H4 (cell line): ENCODE measurements at regions not wholly inside any gene's neighbourhood (a gene's known extent, or its start where the extent isn't known, plus 50 kb on each side); places are given as distances from the start of the nearest gene placed in this dataset.
A peak's percentile ranks its signal among the peaks of the same experiment; 100 is the strongest.

ENCODE experiments used
- DNase-seq: peaks from one replicate; pipeline ENCODE4 v3.0.0-alpha.2; 2015; ENCODE audit warnings: low spot score

DNA sequence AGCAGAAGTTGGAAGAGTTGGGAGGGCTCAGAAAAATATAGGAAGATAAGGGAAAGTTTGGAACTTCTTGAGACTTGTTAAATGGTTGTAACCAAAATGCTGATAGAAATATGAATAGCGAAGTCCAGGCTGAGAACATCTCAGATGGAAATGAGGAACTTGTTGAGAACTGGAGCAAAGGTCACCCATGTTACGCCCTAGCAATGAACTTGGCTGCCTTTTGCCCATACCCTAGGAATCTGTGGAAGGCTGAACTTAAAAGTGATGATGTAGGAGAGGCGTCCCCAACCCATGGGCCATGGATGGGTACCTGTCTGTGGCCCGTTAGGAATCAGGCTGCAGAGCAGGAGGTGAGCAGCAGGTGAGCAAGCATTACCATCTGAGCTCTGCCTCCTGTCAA, 347.8 kb downstream of the ARL4A start:
- no peak for DNase-seq

DNA sequence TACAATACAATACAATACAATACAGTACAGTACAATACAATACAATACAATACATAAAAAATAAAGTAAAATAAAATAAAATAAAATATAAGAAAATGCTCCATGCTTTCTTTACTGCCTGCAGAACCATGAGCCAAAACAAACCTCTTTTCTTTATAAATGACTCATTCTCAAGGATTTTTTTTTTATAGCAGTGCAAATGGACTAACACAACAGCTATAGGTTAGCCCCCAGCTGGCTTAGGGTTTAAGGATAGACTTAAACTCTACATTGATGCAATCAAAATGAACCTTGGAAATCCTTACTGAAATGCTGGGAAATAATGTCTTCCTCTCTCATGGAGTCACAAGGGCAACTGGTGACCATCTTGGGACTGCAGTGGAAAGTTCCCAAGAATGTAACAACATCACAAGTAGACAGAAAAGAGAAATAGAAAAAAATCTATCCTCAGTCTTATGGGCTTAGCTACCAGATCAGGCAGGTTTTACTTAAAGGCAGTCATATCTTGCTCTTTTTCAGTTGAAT, 348.9 kb downstream of the ARL4A start:
- no peak for DNase-seq

DNA sequence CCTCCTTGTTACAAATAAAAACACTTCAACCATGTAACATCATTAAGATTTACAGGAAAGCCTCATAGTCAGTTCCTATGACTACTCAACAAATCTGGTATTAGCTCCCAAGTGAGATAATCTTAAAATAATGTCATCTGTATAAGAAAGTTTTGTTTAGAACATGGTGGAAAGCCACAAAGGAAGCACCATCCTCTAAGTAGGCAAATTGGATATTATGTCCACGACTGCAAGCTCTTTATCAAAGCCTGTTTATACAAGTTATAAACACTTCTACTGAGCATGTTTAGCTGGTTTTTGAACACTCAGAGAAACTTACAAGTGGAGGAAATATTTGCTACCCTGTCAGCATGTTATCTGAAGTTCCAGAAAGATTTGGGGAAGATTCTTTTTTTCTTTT, 349.8 kb downstream of the ARL4A start:
- peak; percentile 95 for DNase-seq

DNA sequence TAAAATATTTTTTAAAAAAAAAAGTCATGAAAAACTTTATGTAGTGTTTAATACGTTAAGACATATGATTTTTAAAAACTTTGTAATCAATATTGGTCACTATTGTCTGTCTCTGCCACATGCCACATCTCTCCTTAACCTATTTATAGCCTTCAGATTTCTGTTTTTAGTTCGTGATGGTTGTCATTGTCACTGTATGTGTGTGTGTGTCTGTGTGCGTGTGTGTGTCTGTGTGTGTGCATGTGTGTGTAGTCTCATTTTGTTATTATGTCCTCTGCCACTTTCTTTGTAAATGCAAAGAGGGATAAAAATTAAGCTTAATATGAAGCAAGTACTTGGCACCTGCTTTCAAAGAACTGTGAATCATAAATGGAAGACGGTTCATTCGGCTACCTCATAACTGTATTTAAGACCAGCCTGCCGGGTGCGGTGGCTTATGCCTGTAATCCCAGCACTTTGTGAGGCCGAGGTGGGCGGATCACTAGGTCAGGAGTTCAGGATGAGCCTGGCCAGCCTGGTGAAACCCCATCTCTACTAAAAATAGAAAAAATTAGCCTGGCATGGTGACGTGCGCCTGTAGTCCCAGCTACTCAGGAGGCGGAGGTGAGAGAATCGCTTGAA, 354.0 kb downstream of the ARL4A start:
- no peak for DNase-seq

DNA sequence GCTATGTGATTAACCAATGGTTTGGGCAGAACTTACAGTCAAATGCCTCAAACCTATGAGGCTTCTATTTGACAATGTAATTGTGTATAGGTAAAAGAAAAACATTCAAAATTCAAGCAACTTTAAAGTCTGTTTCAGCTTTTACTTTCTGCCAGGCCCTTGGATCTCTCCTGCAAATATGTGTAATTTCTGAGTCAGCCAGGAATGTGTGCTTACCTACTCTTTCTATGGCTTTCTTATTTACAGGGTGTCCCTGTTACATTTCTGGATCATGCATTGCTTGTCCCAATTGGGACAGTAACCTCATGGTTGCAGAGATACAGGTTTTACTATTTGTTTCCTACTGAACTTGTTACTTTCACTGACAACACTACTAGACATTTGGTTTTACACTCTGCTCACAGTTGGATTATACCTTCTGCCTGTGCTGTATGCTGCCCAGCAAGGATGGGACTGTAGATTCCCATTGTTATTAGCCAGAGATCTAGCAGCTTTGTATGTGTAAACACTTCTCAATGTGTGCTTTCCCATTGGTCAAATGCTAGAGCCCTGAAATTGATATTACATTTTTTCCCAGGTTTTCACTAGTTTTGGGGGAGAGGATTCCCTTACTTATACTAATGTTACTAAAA, 355.3 kb downstream of the ARL4A start:
- peak; percentile 49 for DNase-seq

DNA sequence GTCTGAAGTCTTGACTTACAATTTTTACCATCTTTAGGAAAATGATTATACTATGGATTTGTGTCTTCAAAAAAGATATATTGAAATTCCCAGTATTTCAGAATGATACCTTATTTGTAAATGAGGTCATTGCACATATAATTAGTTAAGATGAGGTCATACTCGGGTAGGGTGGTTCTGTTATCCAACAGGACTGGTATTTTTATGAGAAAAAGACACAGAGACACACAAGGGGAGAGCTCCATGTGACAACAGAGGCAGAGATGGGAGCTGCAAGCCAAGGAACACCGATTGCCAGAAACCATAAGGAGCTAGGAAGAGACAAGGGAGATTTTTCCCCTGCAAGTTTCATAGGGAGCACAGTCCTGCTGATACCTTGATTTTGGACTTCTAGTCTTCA, 356.9 kb downstream of the ARL4A start:
- peak; percentile 60 for DNase-seq

DNA sequence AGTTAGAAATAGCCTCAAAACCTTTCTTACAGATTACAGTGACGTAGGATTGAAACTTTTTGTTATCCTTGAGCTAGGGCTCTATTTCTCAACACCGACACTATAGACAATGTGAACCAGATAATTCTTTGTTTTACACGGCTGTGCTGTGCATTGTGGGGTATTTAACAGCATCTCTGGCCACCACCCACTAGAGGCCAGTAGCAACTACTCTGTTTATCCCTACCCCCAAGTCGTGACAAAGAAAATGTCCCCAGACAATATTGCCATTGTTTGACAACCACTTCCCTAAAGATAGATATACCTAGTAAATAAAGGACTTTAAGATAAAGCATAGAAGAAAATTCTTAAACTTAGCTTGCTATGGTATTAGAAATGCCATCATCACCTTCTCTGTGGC, 359.6 kb downstream of the ARL4A start:
- DNase-seq = no peak

DNA sequence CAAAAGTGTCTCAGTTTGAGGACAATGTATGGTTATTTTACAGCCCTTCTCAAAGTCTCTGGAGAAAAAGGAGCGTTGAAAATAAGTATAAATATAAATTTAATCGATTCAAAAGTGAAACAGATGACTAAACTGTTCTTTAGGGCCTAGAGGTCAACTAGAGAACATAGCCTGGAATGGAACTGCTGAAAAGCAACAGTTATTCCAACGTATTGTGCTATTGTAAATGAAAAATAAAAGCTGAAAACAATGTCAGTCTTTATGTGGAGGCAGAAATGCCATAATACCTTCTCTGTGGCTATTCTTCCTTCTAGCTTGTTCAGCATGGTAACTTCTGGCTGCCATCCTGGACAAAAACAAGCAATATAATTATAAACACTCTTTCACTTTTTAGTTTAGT, 362.5 kb downstream of the ARL4A start:
- no peak for DNase-seq

DNA sequence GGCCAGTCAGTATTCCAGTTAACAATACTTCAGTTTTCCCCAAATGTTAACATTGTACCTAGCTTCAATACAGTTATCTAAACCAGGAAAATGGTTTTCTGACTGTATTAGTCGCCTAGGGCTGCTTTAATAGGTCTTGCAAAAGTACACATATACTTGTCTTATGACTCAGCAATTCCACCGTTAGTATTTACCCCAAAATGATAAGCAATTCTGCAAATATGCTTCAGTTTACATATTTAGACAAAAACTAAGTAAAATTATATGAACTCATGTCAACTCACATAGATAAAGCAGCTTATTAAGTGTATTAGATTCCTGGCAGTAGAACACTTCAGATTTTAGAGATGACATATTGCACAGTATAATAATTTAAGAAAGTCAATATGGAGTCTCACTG, 363.3 kb downstream of the ARL4A start:
- peak; percentile 77 for DNase-seq

DNA sequence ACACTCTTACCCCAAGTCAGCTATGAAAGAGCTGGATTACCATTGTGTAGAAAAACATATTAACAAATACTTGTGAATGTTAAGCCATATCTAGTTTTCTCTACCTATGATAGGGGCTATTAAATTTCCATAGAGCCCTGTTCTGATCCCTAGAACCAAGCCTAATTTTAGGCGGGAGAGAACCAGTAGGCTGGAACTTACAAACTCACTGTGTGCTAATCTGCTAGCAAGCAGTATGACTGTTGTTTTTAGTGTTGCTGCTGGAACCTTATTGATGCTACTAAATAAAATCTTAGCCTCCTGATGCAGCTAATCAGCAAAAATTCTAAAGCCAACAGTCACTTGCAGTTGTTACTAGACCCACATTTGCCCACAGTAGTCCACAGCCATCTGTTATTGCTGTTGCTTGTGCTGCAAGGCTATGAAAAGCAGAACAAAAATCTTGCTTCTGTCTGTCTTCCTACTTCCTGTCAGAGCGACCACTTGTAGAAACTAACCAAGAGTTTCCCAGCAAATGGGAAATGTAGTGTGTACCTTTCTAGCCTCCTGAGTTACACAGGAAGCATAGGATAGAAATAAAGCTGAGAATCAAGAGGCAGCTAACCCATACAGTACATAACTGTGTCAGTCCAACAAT, 368.4 kb downstream of the ARL4A start:
- no peak for DNase-seq

DNA sequence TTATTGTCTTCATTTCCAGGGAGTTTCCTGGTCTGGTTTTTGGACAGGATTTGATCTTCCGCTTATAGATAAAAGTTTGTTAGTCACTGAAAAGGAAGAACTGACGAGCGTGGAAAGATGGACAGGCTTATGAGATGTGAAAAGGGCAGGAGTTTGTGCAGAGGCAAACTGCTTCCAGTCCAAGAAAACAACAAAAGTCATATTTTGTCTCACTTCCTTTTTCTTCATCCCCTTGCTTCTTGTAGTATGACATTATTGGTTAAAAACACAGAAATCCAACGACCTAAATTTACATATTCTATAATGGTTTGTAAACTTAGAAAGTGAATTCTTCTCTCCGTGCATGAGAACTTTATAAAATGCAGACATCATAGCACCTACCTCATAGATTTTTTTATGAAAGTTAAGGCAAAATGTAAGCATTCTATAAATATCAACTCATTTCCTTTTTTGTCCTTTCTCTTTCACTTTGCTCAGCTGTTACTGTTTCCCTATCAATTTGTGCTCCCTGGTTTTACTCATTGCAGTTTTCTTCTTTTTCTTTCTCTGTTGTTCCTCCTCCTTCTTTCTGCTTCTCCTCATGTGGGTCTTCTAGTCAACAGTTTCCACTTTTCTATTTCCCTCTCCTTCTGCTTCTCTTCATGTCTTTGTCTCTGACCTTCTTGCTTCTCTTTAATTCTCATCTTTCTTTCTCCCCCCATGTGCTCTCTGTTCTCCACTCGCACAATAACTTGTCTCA, 370.2 kb downstream of the ARL4A start:
- no peak for DNase-seq

DNA sequence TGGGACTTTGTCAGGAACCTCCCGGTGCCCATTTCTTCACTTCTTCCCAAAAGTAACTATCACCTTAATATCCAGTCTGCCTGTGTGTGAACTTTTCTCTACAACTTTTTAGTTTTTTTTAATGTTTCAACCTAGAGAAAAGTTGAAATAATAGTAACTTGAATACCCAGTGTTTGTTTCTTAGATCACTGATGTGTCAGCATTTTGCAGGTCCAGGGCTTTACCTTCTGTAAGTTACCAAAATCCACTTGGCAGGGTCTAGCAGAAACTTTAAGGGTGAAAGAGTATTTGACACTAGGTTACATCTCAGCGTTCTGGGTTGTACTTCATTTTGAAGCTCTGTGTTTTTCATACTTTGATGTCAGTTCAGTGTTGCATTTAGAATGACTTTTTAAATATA, 372.7 kb downstream of the ARL4A start:
- DNase-seq = no peak

DNA sequence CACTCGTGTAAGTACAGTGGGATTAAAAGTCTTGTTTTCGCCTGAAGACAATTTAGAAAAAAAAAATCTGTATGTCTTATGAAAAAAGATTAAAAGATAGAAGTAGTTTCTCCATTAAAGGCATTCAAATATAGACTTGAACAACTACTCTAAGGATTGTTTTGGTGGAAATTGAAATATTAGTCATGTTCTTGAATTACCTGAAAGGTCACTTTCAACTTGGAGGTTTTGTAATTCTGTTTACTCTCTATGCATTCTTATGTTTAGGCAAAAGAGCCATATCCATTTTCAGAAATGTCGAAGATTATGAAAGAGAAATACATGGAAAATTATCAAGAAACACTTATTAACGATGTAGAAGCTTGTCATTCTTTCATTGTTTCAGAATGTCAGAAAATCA, 373.7 kb downstream of the ARL4A start:
- no peak for DNase-seq

DNA sequence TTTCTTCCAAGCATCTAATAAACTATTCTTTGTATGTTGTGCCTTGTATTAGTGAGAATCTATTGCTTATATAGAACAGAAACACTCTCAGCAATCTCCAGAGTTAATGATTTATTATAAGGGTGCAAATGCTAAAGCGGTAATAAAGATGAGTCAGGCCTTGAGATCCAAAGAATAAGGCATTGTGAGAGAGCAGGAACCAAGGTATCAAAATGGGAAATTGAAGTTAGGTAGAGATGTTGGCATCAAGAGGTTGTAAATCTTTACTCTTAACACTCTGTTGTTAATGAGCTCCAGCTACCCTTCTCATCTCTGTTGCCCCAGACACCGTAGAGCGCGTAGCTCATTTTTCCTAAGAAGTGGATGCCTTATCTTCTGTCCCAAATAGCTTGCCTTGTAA, 375.2 kb downstream of the ARL4A start:
- DNase-seq = no peak

DNA sequence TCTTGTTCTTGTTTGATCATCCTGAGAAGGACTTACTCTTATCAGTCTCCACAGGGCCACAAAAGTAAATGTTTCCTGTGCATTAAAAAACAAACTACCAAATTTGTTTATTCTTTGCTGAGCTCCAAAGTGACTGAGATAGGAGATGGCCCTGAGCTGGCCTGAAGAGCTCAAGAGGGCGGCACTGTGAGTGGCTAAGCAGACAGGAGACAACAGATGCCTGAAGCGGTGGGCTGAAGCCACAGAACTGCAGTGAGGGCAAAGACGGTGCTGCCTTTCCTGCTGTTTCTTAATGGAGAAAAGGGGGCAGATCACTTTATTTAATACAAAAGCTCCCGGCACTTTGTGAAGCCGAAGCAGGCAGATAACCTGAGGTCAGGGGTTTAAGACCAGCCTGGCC, 379.6 kb downstream of the ARL4A start:
- DNase-seq = peak; percentile 34

DNA sequence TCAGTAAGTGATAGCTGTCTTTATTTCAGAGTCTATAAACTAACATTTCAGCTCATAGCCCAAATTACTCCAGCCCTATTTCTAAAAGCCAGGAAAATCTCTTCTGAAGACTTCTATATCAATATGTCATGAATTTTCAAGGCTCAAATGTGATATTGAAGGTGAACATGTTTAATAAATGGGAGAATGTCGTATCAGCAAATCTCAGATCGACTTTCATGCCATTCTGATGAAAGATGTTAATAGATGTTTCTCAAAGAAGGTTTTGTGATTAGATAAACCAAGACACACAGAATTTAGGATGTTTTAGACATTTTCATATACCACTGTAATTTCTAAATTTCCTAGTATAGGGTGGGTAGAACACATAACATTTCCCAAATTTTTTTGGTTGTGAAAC, 380.6 kb downstream of the ARL4A start:
- no peak for DNase-seq

DNA sequence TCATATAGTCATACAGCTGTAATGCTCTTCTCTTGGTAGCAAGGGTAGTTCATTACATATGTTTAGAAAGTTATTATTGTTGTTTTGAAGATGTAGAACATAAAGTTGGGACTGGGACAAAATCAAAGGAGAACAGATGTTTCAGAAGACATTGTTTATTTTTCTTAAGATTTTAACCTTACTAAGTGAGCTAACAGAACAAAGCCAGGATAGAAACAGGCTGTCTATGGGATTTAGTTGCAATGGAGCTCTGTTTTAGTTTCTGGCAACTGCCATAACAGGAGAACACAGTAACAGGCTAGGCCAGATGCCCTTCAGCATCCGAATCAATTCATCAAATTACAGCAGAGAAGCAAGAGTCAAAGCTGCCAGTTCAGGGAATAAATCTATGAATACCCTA, 382.4 kb downstream of the ARL4A start:
- no peak for DNase-seq

DNA sequence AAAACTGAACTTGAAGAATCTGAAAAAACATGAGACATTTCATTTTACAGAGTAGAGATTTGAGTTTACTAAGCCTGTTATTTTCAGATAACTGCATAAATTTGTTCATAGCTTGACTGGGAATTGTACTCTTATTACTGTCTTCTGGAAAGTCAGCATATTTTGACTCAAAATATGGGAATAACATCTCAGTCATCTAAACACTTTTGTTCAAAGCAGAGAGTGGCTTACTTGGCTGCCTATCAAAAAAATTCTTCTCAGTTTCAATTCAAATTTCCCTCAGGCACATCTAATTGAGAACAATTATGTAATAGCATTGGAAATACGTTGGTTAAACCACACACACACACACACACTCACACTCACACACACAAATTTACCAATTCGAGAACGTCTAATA, 384.6 kb downstream of the ARL4A start:
- DNase-seq = no peak

DNA sequence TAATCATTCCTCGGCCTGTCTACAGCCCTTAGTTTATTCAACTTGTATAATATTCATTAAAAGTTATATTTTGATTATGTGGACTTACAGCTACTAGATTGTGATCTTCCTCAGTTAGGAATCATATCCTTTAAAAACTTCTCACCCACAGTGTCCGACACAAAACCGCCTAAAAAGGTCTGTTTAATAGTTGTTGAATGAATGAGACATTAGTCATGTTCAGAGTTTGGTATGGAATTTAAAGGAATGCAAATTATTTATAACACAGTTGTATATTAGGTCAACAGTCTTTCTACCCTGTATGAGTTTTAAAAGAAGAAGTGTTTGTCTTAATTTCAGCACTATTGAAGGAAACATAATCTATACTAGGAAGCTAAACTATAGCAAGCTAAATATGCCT, 390.0 kb downstream of the ARL4A start:
- DNase-seq = peak; percentile 48

DNA sequence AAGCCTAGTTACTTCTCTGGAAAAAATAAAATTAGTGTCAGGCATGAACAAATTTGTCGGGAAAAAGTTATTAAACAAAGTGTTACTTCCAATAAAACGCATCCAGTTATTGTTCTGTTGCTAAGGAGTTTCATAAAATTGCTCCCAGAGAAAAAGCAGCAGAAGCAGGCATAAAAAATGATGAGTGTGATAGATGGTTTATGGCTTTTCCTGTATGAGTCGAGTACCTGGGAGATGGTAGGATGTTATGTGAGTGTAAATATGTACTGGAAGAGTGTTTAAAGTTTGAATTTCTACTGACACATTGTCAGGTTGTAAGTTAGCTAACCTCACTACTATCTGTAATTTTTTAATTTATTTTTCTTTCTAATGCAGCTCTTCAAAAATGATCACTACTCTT, 390.7 kb downstream of the ARL4A start:
- DNase-seq = no peak

DNA sequence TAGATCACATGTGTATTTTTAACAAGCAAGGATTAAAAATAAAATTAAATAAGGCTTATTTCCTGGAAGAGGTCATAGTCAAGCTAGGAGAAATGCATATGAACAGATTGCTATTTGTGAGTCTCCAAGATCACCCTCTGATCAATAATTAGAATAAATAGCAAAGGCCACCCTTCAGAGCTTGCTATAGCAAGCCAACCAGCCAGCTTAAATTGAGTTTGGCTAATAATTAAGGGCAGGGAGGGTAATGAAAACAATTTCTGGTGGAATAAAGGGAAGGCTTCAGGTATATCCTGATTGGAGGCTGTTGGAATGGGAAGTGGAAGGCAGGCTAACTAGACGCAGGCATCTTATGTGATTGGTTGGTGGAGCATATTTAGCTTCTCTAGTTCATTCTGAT, 403.5 kb downstream of the ARL4A start:
- no peak for DNase-seq

DNA sequence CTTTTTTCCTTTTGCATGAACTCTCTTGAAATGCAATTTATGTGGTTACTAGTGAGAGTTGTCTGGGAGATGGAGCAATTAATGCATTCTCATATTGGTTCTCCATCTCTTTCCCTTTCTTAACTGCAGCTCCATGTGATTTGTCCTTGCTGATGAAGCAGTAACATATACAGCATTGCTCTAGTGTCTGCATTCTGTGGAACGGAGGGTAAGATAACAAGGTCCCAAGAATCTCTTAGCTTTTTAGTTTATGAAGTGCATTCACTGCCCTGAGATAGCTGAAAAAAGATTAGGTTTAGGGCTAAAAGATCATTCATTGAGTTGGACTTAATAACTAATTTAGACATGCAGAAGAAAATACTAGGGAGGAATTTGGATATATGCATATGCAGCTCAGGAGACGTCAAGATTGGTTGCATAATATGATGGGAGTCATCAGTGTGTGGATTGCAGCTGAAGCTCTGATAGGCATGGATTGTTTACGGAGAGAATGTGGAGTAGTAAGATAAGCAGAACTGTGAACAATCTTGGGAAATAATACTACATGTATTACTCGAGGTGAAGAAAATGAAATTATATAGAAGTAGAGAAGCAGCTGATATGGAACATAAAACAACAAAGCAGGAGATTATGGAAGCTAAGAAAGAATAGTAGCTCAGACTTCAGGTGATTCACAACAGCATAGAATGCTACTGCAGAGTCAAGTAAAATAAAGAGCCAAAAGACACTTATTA, 404.7 kb downstream of the ARL4A start:
- DNase-seq = no peak
